GM12892 (cell line): ENCODE measurements at regions not wholly inside any gene's neighbourhood (a gene's known extent, or its start where the extent isn't known, plus 50 kb on each side); places are given as distances from the start of the nearest gene placed in this dataset.

ENCODE experiments used
- DNase-seq: peaks from one replicate; pipeline ENCODE4 v3.0.0; 2011; ENCODE audit not compliant: insufficient read length
- FAIRE-seq: peaks from 2 replicates; lab custom pipeline; 2011; peaks lifted over from hg19 to GRCh38; lab: Jason Lieb, UNC
- POLR2A ChIP-seq: IDR thresholded peaks from 2 replicates; pipeline ENCODE4 v1.6.1; 2011; ENCODE audit warnings: low read depth, low read length, control low read depth
- POLR2AphosphoS5 ChIP-seq: IDR thresholded peaks from 2 replicates; pipeline ENCODE4 v1.6.1; 2011; ENCODE audit warnings: low read depth, low read length, control low read depth
- TAF1 ChIP-seq: IDR thresholded peaks from 2 replicates; pipeline ENCODE4 v1.6.1; 2011; ENCODE audit warnings: low read depth, mild to moderate bottlenecking, control low read depth, low read length, borderline replicate concordance

- FAIRE-seq (no peak), DNase-seq (no peak)
- TF ChIP-seq POLR2AphosphoS5 (no peak), POLR2A (no peak), TAF1 (no peak)
Measured at GRCh38 chr7:42858570-42858969, 53.3 kb downstream of the C7orf25 start.

DNA sequence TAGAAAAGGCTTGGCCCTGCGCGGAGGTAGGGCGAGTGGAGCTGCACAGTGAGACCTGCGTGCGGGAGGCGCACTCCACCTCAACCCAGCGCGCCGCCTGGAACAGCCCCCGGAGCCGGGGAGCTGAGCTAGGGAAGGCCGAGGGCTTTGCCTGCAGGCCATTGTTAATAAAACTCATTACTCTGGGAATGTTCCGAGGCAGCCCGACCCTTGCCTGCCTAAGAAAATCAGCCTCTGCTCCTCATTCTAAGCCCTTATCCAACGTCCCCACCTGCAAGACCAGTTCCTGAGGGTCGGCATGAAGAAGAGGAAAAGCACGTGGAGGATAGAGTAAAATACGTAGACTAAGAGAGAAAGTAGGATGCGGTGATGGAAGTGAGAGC, 55.3 kb downstream of the C7orf25 start:
- DNase-seq (no peak), FAIRE-seq (no peak)
- TF ChIP-seq POLR2A: no peak
- TF ChIP-seq POLR2AphosphoS5: no peak
- no peak for TF ChIP-seq TAF1

DNA sequence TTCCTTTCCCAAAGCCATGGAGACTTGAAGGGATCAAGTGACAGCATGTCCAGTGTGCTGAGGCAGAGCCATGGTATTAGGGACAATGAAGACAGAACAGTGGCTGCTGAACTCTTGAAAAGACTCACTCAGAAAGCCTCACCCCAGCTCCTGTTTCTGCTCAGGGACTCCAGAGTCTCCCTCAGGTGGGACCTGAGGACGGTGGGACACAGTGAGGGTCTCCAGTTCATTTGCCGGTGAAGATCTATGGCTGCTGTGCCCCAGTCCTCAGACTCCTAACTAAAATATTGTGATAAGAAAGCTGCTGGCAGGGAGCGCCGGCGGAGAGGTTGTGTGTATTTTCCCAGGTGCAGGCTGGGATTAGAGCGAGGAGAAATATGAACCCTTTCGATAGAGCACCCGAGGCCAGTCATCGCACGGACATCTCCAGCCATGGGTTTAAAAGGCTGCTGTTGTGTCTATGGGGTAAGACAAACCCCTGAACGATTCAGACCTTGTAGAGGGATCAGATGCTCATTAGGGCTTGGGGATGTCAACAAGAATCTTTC, 57.2 kb downstream of the C7orf25 start:
- TF ChIP-seq POLR2AphosphoS5 (no peak), TAF1 (no peak)
- DNase-seq (no peak), FAIRE-seq (no peak)

DNA sequence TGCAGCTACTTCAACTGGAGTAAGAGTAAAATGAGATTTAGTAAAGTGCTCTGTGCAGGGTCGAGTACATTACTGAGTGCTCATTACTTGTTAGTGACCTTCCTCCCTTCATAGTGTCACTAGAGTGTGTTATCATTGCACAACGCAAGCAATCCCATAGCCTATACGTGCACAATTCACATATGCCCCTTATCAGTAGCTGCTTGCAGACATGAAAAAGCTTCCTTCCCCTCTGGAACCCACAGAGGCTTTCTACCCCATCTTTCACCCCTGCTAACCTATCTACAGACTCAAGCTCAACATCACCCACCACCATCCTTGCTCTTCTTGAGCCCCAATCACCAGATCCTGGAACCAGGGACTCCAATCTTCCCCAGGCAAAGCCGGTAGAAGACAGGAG, 59.3 kb downstream of the C7orf25 start:
- FAIRE-seq (no peak), DNase-seq (no peak)

DNA sequence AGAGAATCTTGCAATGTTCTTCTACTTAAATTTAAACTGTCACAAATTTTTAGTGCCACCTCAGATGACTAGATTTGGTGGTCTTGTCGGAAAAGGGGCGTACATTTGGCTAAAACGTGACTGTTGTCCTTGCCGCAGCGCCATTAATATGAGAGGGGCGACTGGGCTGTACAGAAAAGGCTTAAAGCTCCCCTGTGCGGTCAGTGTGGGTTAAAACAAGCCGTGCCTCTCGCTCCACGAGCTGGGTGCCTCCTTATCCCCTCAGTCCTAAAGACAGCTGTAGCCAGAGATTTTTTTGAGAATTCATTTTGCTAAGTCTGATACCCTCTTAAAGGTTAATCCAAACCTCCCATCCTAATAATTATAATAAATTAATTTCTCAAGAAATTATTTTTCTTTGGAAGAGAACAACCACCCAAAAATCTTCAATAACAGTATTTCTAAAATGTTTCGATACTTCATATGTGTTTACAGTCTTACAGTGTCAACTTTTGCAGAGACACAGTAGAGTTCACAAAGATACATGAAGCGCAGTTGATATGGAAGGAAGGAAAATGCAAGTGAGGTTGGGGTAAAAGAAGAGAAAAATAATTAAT, 68.6 kb downstream of the C7orf25 start:
- TF ChIP-seq POLR2A: no peak
- TF ChIP-seq TAF1: no peak
- TF ChIP-seq POLR2AphosphoS5: no peak
- FAIRE-seq: no peak
- no peak for DNase-seq

More for the DNA sequence above, 59.3 kb downstream of the C7orf25 start:
- TF ChIP-seq TAF1 (no peak), POLR2A (no peak), POLR2AphosphoS5 (no peak)

DNA sequence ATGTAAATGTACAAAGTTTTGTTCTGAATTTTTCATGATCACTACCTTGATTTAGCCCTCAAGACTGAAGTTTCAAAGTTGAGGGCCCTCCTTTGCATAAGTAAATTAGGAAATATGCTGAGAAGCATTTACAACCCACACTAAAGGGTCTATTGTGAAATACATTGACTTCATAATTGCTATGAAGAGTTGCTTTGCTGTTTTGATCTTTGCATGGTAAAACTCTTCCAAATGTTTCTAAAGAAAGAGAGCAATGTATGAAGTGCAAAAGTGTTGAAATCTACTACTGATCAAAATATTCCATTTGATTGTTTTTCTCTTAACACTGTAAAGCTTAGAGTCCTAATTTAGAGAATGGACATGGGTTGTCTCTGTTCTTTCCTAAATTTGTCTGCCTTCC, 77.2 kb downstream of the C7orf25 start:
- TF ChIP-seq POLR2AphosphoS5 (no peak), TAF1 (no peak), POLR2A (no peak)

DNA sequence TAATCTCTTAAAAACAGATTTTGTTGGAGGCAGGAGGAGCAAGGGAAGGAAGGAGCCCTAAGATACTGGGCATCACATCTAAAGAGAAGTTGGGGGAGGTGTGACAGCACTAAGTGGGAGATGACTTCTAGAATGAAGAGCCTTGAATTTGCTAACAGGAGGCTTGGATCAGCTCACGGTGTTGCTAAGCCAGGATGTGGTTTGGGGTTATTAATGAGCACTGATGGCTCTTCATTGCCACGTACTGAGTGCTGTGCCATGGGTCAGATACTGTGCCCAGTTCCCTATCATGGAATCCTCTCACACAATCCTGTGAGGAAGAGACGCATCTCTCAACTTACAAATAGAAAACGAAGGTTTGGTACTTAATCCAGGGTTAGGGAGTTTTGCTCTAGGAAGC, 78.5 kb downstream of the C7orf25 start:
- TF ChIP-seq TAF1 (no peak), POLR2A (no peak), POLR2AphosphoS5 (no peak)
- no peak for FAIRE-seq
- DNase-seq: no peak

More for the DNA sequence above, 77.2 kb downstream of the C7orf25 start:
- DNase-seq (no peak), FAIRE-seq (peak; percentile 75)

GRCh38 chr7:42832667-42833066, 79.2 kb downstream of the C7orf25 start:
- FAIRE-seq (no peak), DNase-seq (no peak)
- no peak for TF ChIP-seq POLR2A
- TF ChIP-seq POLR2AphosphoS5: no peak
- TF ChIP-seq TAF1: no peak

DNA sequence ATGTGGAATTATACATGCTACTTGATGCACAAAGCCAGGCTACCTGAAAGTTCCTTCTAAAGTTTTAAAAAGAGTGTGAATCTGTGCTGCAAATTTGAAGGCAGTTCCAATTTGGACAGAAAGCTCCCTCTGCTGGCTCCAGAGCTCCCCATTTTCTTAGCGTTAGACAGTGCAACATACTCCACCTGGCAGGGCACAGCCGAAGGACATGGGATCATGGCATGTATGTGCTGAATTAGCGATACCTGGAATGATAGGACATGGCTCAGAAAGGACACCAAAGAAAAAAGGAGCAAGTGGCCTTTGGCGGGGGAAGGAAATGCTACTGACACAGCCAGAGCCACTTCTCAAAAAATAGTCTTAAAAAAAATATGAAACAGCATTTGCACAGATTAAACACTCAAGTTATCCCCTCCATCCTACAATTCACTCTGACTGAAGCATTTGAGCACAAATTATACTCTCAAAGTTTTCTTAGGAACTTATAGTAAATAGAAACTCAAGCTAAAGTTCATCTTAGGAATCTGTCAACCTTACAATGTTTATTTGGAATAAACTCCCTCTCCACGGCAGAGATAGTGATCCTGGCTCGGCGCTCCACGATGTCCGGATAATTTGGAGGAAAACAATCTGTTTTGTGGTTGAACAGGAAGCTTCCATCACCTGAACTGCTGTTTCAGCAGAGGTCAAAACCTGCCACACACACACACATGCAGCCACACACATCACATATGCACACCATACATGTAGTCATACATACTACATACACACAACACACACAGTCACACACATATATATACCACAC, 80.0 kb downstream of the C7orf25 start:
- FAIRE-seq (no peak), DNase-seq (no peak)
- no peak for TF ChIP-seq POLR2A
- no peak for TF ChIP-seq TAF1
- no peak for TF ChIP-seq POLR2AphosphoS5

DNA sequence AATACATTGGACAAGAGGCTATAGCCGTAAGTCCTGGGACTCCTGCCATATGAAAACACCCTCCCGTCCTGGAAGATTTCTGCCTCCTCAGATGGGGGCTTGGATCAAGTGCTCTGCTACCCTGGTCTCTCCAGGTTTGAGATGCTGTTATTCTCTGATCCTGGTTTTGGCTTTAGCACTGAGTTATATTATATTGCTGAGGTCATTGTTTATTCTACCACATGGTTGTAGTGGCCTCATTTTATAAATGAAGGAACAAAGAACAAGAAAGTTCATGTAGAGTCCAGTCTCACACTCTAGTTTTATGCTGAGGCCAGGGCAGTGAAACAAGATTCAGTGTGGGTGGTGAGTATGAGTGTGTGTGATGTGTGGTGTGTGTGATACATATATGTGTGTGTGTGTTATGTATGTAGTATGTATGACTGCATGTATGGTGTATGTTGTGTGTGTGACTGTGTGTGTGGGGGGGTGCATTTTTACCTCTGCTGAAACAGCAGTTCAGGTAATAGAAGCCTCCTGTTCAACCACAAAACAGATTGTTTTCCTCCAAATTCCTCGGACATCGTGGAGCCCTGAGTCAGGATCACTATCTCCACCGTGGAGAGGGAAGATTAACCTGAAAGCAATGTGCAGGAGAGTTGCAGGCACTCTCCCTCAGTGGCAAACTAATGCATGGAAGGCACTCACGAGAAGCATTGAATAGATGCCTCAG, 80.7 kb downstream of the C7orf25 start:
- no peak for DNase-seq
- FAIRE-seq: no peak
- TF ChIP-seq POLR2AphosphoS5 (no peak), TAF1 (no peak), POLR2A (no peak)

DNA sequence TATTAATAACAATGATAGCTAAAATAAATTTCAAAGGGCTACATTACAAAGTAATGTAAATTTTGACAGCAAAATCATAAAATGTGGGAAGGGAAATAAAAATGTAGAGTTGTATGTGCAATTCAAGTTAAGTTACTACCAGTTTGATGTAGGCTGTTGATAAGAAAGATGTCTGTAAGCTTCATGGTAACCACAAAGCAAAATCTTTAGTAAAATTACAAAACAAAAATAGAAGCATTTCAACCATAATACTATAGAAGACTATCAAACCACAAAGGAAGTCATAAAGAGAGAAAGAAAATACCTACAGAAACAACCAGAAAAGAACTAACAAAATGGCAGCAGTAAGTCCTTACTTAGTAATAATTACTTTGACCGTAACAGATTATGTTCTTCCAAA, 99.1 kb downstream of the C7orf25 start:
- no peak for FAIRE-seq
- DNase-seq: no peak
- no peak for TF ChIP-seq POLR2A
- no peak for TF ChIP-seq POLR2AphosphoS5
- no peak for TF ChIP-seq TAF1
